Choroid plexus epithelial cell (primary cell): ENCODE measurements at regions not wholly inside any gene's neighbourhood (a gene's known extent, or its start where the extent isn't known, plus 50 kb on each side); places are given as distances from the start of the nearest gene placed in this dataset.
"Not testable (repeated sequence)": the region's sequence is repeated elsewhere in the genome, so short reads cannot be mapped to it uniquely, and the experiment has no call there.

Source experiments
- DNase-seq: peaks from one replicate; pipeline ENCODE4 v3.0.0-alpha.2; 2010; ENCODE audit warnings: low read depth
- H3K4me3 ChIP-seq: 2 replicates; pipeline ENCODE4 v1.5.1; 2011; ENCODE audit warnings: low read depth, mild to moderate bottlenecking, control low read depth, low read length, moderate library complexity
- CTCF ChIP-seq: conservative IDR thresholded peaks from 2 replicates; pipeline ENCODE4 v1.5.1; 2011; ENCODE audit warnings: low read depth, mild to moderate bottlenecking, control low read depth, inconsistent platforms, low read length, moderate library complexity

DNA sequence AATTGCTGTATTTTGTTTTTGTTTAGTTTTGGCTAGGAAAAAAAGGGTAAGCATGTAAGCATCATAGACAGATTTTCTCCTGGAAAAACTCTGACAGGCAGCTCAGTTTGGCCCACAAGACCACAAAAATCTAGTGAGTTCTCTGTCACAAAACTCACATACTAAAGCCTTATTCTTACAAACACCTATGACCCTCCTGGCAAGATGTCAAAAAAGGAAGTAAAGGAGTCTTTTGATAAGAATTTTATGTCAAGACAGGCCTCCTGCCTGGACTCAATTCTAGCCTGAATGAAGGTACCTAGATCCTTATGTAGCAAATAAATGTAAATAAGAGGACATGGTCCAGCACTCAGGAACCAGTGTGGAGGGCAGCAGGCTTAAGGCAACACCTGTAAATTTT lies 668.3 kb upstream of the ZNF385D start:
- no peak for TF ChIP-seq CTCF
- no peak overlapping the region for H3K4me3 ChIP-seq
- peak; percentile 2 for DNase-seq

DNA sequence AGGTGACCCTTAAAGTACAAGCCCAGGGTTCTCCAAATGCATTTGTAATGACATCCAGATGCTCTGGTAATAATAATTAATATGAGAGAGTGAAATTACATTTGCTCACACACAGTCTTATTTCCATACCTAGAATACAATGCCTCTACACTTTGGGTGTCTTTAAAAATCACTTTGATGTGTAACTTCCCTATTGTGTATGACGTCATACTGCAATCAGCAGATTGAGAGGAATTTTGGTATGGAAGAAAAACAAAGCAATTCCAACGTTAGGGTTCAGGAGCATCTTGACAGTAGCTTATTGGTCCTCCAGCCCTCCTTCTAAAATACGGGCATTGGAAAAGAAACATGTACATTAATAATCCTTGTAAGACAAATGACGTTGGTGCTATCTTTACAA lies 670.6 kb upstream of the ZNF385D start:
- DNase-seq, result no peak
- TF ChIP-seq CTCF, result no peak
- H3K4me3 ChIP-seq, result no peak overlapping the region

DNA sequence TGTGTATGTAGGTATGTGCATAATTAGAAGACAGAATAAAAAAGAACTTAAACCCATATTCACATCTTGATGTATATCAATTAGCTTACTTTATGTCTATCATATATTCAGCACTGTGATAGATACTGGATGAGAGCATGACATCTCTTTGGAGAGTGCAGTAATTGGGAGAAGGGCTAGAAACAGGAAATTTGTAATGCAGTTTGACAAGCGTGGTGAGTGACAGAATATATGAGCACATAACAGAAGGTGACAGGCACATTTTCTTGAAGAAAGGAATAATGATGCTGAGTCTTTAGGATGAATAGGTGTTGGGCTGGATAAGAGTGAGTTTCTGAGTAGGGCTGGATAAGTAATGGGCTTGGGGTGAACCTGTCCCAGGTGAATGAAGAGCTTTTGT lies 680.3 kb upstream of the ZNF385D start:
- DNase-seq, result no peak
- TF ChIP-seq CTCF, result no peak
- no peak overlapping the region for H3K4me3 ChIP-seq

- no peak for DNase-seq
- TF ChIP-seq CTCF, result no peak
- no peak overlapping the region for H3K4me3 ChIP-seq
Observed at GRCh38 chr3:22439626-22440025, 688.6 kb upstream of the ZNF385D start.

DNA sequence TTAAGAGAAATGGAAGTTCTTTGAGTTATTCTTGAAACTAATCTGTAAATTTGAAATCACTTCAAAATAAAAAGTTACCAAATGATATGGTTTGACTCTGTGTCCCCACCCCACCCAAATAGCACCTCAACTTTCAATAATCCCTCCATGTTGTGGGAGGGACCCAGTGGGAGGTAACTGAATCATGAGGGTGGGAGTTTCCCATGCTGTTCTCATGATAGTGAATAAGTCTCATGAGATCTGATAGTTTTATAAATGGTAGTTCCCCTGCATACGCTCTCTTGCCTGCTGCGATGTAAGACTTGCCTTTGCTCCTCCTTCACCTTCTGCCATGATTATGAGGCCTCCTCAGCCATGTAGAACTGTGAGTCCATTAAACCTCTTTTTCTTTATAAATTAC lies 690.7 kb upstream of the ZNF385D start:
- no peak for TF ChIP-seq CTCF
- H3K4me3 ChIP-seq, result no peak overlapping the region
- no peak for DNase-seq

- TF ChIP-seq CTCF, result no peak
- no peak for DNase-seq
- H3K4me3 ChIP-seq, result no peak overlapping the region
Observed at GRCh38 chr3:22443571-22444233, 692.7 kb upstream of the ZNF385D start.

DNA sequence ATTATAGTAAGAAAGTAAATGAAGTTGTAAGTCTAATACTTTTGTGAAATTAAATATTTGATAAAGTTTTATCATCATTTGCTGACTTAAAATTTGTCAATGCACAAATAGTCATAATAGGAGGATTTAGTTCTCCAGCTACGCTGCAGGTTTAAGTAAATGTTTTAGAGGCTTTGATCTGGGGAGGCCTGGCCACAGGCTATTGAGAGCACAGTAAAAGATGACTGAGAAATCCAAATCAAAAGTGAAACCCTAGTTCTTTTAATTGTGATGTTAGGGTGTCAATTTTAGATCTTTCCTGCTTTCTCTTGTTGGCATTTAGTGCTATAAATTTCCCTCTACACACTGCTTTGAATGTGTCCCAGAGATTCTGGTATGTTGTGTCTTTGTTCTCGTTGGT lies 694.3 kb upstream of the ZNF385D start:
- DNase-seq, H3K4me3 ChIP-seq: not testable (repeated sequence)
